ENCODE measurements at regions not wholly inside any gene's neighbourhood (a gene's known extent, or its start where the extent isn't known, plus 50 kb on each side); places are given as distances from the start of the nearest gene placed in this dataset.

- DNase-seq (ENCODE audit: extremely low read depth, insufficient read length) = no peak
- Histone ChIP-seq H3K4me3 (replicated peaks; ENCODE audit: low read depth, low read length) (no peak overlapping the region), H3K36me3 (ENCODE audit: control insufficient read depth, insufficient read depth, low read length) (no peaks in the 10 kb centered on the region), H3K27me3 (replicated peaks; ENCODE audit: control insufficient read depth, insufficient read depth, low read length) (no peaks in the 10 kb centered on the region; the same call in 1 of the 2 replicates)
- TF ChIP-seq CTCF (IDR thresholded peaks at IDR 0.05; ENCODE audit: insufficient read depth, low read length, poor library complexity, severe bottlenecking) = no peak
These were observed 615.6 kb downstream of the EBF1 start for GRCh38 chr5:158484150-158484549.

DNA sequence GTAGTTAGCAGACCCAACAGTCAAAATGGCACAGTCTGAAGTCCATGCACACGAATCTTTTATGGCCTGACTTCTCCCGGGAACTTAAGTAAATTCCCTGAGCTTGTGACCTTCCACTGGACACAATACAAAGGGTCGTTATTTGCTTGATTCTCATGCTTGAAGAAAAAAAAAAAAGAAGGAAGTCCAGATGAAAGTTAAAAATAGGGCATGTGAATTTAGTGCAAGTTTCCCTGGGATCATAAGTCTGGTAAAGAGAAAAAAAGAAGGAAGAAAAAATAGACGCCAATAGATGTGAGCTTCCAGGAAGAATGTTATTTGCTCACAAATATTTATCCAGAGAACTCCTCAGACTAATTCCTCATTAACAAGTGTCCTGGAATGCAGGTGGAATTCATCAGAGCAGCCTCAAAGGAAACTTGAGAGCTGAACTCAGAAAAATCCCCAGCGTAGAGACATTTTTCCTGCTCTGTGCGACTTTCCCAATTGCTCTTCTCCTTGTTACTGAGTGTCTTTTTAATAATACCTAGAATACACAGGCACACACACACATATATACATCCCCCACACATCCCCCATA lies 616.3 kb downstream of the EBF1 start:
- Histone ChIP-seq H3K4me3 (replicated peaks; ENCODE audit: low read depth, low read length) (no peak overlapping the region), H3K27me3 (replicated peaks; ENCODE audit: control insufficient read depth, insufficient read depth, low read length) (no peaks in the 10 kb centered on the region; the same call in 1 of the 2 replicates), H3K36me3 (ENCODE audit: control insufficient read depth, insufficient read depth, low read length) (no peaks in the 10 kb centered on the region)
- no peak for DNase-seq (ENCODE audit: extremely low read depth, insufficient read length)
- TF ChIP-seq CTCF (IDR thresholded peaks at IDR 0.05; ENCODE audit: insufficient read depth, low read length, poor library complexity, severe bottlenecking) = no peak

- no peak for DNase-seq (ENCODE audit: extremely low read depth, insufficient read length)
- H3K36me3 ChIP-seq (ENCODE audit: control insufficient read depth, insufficient read depth, low read length) = no peaks in the 10 kb centered on the region
- H3K27me3 ChIP-seq (replicated peaks; ENCODE audit: control insufficient read depth, insufficient read depth, low read length) = no peaks in the 10 kb centered on the region
- no peak for TF ChIP-seq CTCF (IDR thresholded peaks at IDR 0.05; ENCODE audit: insufficient read depth, low read length, poor library complexity, severe bottlenecking)
- no peak overlapping the region for H3K4me3 ChIP-seq (replicated peaks; ENCODE audit: low read depth, low read length)
These were observed 617.6 kb downstream of the EBF1 start for GRCh38 chr5:158482125-158482524.

DNA sequence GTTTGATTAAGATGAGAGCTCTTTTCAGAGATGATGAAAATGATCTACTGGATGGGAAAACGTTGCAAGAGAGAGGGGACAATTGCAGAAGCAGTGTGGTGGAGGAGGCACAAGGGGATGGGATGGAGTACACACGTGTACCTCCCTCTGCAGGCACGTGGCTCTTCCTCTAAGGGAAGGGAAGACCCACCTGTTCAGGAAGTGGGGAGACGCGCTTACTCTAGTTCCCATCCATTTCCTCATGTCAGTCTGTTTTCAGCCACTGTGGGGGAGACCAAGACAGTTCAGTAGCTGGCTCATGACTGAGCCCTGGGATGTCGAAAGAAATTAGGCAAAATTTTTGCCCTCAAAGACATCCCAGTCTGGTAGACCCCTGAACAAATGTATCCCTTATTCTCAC lies 619.2 kb upstream of the CLINT1 start:
- no peak for DNase-seq (ENCODE audit: extremely low read depth, insufficient read length)
- H3K27me3 ChIP-seq (replicated peaks; ENCODE audit: control insufficient read depth, insufficient read depth, low read length) = no peaks in the 10 kb centered on the region; the same call in 1 of the 2 replicates
- H3K4me3 ChIP-seq (replicated peaks; ENCODE audit: low read depth, low read length) = no peak overlapping the region
- H3K36me3 ChIP-seq (ENCODE audit: control insufficient read depth, insufficient read depth, low read length) = no peaks in the 10 kb centered on the region
- no peak for TF ChIP-seq CTCF (IDR thresholded peaks at IDR 0.05; ENCODE audit: insufficient read depth, low read length, poor library complexity, severe bottlenecking)

DNA sequence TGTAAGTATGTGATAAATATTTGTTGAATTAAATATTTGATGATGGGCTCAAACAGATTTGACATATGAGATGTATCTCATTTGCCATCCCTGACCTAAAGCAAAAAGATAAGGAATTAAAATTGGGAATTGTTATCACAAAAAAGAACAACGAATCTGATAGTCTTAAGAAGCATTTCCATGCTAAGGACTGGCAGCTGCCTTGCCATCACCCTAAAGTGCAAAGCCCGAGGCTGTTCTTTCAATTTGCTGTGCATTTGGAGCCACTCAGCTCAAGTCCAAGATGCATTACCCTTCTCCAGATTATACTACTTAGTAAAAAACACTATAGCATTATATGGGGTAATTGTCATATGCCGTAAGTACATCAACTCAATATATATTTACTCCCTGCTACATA lies 618.3 kb upstream of the CLINT1 start:
- no peaks in the 10 kb centered on the region; the same call in 1 of the 2 replicates for H3K27me3 ChIP-seq (replicated peaks; ENCODE audit: control insufficient read depth, insufficient read depth, low read length)
- no peak for TF ChIP-seq CTCF (IDR thresholded peaks at IDR 0.05; ENCODE audit: insufficient read depth, low read length, poor library complexity, severe bottlenecking)
- no peak overlapping the region for H3K4me3 ChIP-seq (replicated peaks; ENCODE audit: low read depth, low read length)
- no peaks in the 10 kb centered on the region for H3K36me3 ChIP-seq (ENCODE audit: control insufficient read depth, insufficient read depth, low read length)
- no peak for DNase-seq (ENCODE audit: extremely low read depth, insufficient read length)

All from GM06990 (cell line).